H9 (cell line): ENCODE measurements at regions not wholly inside any gene's neighbourhood (a gene's known extent, or its start where the extent isn't known, plus 50 kb on each side); places are given as distances from the start of the nearest gene placed in this dataset.
A peak's percentile ranks its signal among the peaks of the same experiment; 100 is the strongest.

Source experiments
- DNase-seq: peaks from one replicate; pipeline ENCODE4 v3.0.0-alpha.2; 2017
- H2AFZ ChIP-seq: one replicate; pipeline ENCODE4 v1.6.1; 2013; ENCODE audit warnings: mild to moderate bottlenecking, low read length, control low read depth, moderate library complexity
- H2AK5ac ChIP-seq: 2 replicates; pipeline ENCODE4 v1.6.1; 2013; ENCODE audit warnings: low read length, control low read depth, mixed read lengths; ENCODE audit not compliant: insufficient read length
- H2BK120ac ChIP-seq: one replicate; pipeline ENCODE4 v1.6.1; 2013; ENCODE audit warnings: low read depth, mild to moderate bottlenecking, low read length, control low read depth, inconsistent platforms; ENCODE audit not compliant: poor library complexity, severe bottlenecking
- H2BK12ac ChIP-seq: 2 replicates; pipeline ENCODE4 v1.6.1; 2013; ENCODE audit warnings: low read length, control low read depth, mixed read lengths, low read depth; ENCODE audit not compliant: insufficient read length
- H2BK15ac ChIP-seq: 2 replicates; pipeline ENCODE4 v1.6.1; 2013; ENCODE audit warnings: low read depth, low read length, control low read depth
- H2BK20ac ChIP-seq: one replicate; pipeline ENCODE4 v1.6.1; 2013; ENCODE audit warnings: low read depth, mild to moderate bottlenecking, low read length, control low read depth, inconsistent platforms; ENCODE audit not compliant: poor library complexity, severe bottlenecking
- H2BK5ac ChIP-seq: 2 replicates; pipeline ENCODE4 v1.6.1; 2013; ENCODE audit warnings: low read length, control low read depth, mixed read lengths; ENCODE audit not compliant: insufficient read length
- H3K14ac ChIP-seq: 2 replicates; pipeline ENCODE4 v1.6.1; 2013; ENCODE audit warnings: low read length, control low read depth; ENCODE audit not compliant: insufficient read depth
- H3K18ac ChIP-seq: 2 replicates; pipeline ENCODE4 v1.6.1; 2013; ENCODE audit warnings: low read depth, mild to moderate bottlenecking, mixed read lengths, low read length, control low read depth; ENCODE audit not compliant: insufficient read length
- H3K23ac ChIP-seq: 2 replicates; pipeline ENCODE4 v1.6.1; 2013; ENCODE audit warnings: low read length, control low read depth, mixed read lengths, low read depth; ENCODE audit not compliant: insufficient read length
- H3K23me2 ChIP-seq: 2 replicates; pipeline ENCODE4 v1.6.1; 2013; ENCODE audit warnings: low read depth, mild to moderate bottlenecking, mixed read lengths, low read length, control low read depth; ENCODE audit not compliant: insufficient read length, poor library complexity, severe bottlenecking
- H3K27ac ChIP-seq: 2 replicates; pipeline ENCODE4 v1.5.1; 2013; ENCODE audit warnings: low read length, control low read depth, mixed read lengths, low read depth; ENCODE audit not compliant: insufficient read length
- H3K27me3 ChIP-seq: 2 replicates; pipeline ENCODE4 v1.6.1; 2013; ENCODE audit warnings: low read length, control low read depth, inconsistent platforms; ENCODE audit not compliant: insufficient read depth
- H3K4ac ChIP-seq: 2 replicates; pipeline ENCODE4 v1.6.1; 2013; ENCODE audit warnings: low read depth, mild to moderate bottlenecking, control low read depth, inconsistent platforms, low read length, moderate library complexity
- H3K4me1 ChIP-seq: 2 replicates; pipeline ENCODE4 v1.6.1; 2013; ENCODE audit warnings: low read length, control low read depth, inconsistent platforms; ENCODE audit not compliant: insufficient read depth
- H3K4me2 ChIP-seq: 2 replicates; pipeline ENCODE4 v1.6.1; 2013; ENCODE audit warnings: low read length, control low read depth, mixed read lengths; ENCODE audit not compliant: insufficient read length, insufficient read depth
- H3K56ac ChIP-seq: 2 replicates; pipeline ENCODE4 v1.6.1; 2013; ENCODE audit warnings: low read depth, mild to moderate bottlenecking, mixed read lengths, low read length, control low read depth; ENCODE audit not compliant: insufficient read length
- H3K79me1 ChIP-seq: 2 replicates; pipeline ENCODE4 v1.6.1; 2013; ENCODE audit warnings: low read depth, mild to moderate bottlenecking, moderate library complexity, low read length, control low read depth, inconsistent platforms; ENCODE audit not compliant: insufficient read depth, poor library complexity, severe bottlenecking
- H3K79me2 ChIP-seq: 2 replicates; pipeline ENCODE4 v1.6.1; 2013; ENCODE audit warnings: low read length, control low read depth, inconsistent platforms; ENCODE audit not compliant: insufficient read depth
- H3K9ac ChIP-seq: 2 replicates; pipeline ENCODE4 v1.6.1; 2013; ENCODE audit warnings: low read length, control low read depth, mixed read lengths; ENCODE audit not compliant: insufficient read length; ENCODE audit errors: extremely low read depth
- H3K9me3 ChIP-seq: one replicate; pipeline ENCODE4 v1.6.1; 2013; ENCODE audit warnings: low read depth, low read length, inconsistent platforms; ENCODE audit not compliant: control insufficient read depth
- H3T11ph ChIP-seq: one replicate; pipeline ENCODE4 v1.6.1; 2013; ENCODE audit warnings: mild to moderate bottlenecking, low read length, control low read depth, inconsistent platforms
- H4K20me1 ChIP-seq: one replicate; pipeline ENCODE4 v1.6.1; 2013; ENCODE audit not compliant: control insufficient read depth, insufficient read length, insufficient read depth
- H4K5ac ChIP-seq: 2 replicates; pipeline ENCODE4 v1.6.1; 2013; ENCODE audit warnings: low read depth, mild to moderate bottlenecking, mixed read lengths, low read length, control low read depth; ENCODE audit not compliant: insufficient read length
- H4K8ac ChIP-seq: replicated peaks from 2 replicates; pipeline ENCODE4 v1.6.1; 2013; ENCODE audit warnings: low read length, control low read depth, mixed read lengths, low read depth; ENCODE audit not compliant: insufficient read length
- H4K91ac ChIP-seq: 2 replicates; pipeline ENCODE4 v1.6.1; 2013; ENCODE audit warnings: low read depth, mild to moderate bottlenecking, moderate library complexity, mixed read lengths, low read length, control low read depth; ENCODE audit not compliant: insufficient read length
- H3K27ac Mint-ChIP-seq, 3 experiments: 2 replicates in 2 of 3; 3 replicates in 1 of 3; pipeline ENCODE4 v1.8.0; 2020 to 2021; ENCODE audit warnings: mixed read lengths in 3 of 3, mild to moderate bottlenecking in 1 of 3, moderate library complexity in 1 of 3
- H3K27me3 Mint-ChIP-seq: 2 replicates; pipeline ENCODE4 v1.8.0; 2021; ENCODE audit warnings: low read depth, mild to moderate bottlenecking, moderate library complexity, mixed read lengths
- H3K36me3 Mint-ChIP-seq, 3 experiments: 2 replicates in 2 of 3; 3 replicates in 1 of 3; pipeline ENCODE4 v1.8.0; 2020 to 2021; ENCODE audit warnings: low read depth in 3 of 3, mixed read lengths in 3 of 3; ENCODE audit not compliant: insufficient read depth in 1 of 3
- H3K4me1 Mint-ChIP-seq, 2 experiments: 2 replicates each; pipeline ENCODE4 v1.8.0; 2020; ENCODE audit warnings: mixed read lengths in 2 of 2
- H3K4me3 Mint-ChIP-seq, 2 experiments: 2 replicates in 1 of 2; 3 replicates in 1 of 2; pipeline ENCODE4 v1.8.0; 2020 to 2021; ENCODE audit warnings: mild to moderate bottlenecking in 2 of 2, mixed read lengths in 2 of 2, moderate library complexity in 1 of 2
- H3K9me3 Mint-ChIP-seq, 2 experiments: 2 replicates in 1 of 2; 3 replicates in 1 of 2; pipeline ENCODE4 v1.8.0; 2020; ENCODE audit warnings: mild to moderate bottlenecking in 2 of 2, mixed read lengths in 2 of 2, moderate library complexity in 1 of 2
- WGBS: extraction: QIAGEN DNeasy Blood & Tissue Kit; methylation state at CpG from one replicate; pipeline ENCODE4 v1.1.7; 2013; ENCODE audit warnings: missing lambda C conversion rate, low lambda C conversion rate, mixed read lengths; ENCODE audit not compliant: insufficient read length; ENCODE audit errors: extremely low coverage; 5-methylcytosine and 5-hydroxymethylcytosine counted together
- TF ChIP-seq, protein P1 (sequence below): fragments of 200-600 bp; sonication (generic); conservative IDR thresholded peaks from 3 replicates; pipeline ENCODE4 v1.8.0; 2021; ENCODE audit warnings: antibody characterized with exemption, mild to moderate bottlenecking

- no peaks in the 10 kb centered on the region for H3K79me2 ChIP-seq
- no peaks in the 10 kb centered on the region for H4K20me1 ChIP-seq
- no peak overlapping the region for H2BK15ac ChIP-seq
- Mint-ChIP-seq H3K27ac (peak overlapping the region in 1 of 3 experiments; percentile 44; a peak in 1 of 7 replicates), H3K4me3 (no peak overlapping the region), H3K9me3 (no peaks in the 10 kb centered on the region), H3K27me3 (no peaks in the 10 kb centered on the region; the same call in 1 of the 2 replicates), H3K36me3 (no peaks in the 10 kb centered on the region; a peak in 3 of 7 replicates), H3K4me1 (peaks cover 37 to 40% of the 10 kb centered on the region in 2 experiments)
- no peak overlapping the region for H2BK12ac ChIP-seq
- H3T11ph ChIP-seq: no peak overlapping the region
- no peak overlapping the region for H2BK5ac ChIP-seq
- WGBS: no CpG with 5 or more reads among the region's 7 CpGs
- no peak overlapping the region for H3K56ac ChIP-seq
- no peak overlapping the region for H4K91ac ChIP-seq
- no peak overlapping the region for H3K4ac ChIP-seq
- H3K18ac ChIP-seq: no peak overlapping the region
- no peaks in the 10 kb centered on the region for H3K79me1 ChIP-seq
- H3K4me2 ChIP-seq: no peak overlapping the region
- H3K9ac ChIP-seq: no peak overlapping the region
- H4K8ac ChIP-seq: no peak overlapping the region
- H2BK120ac ChIP-seq: no peak overlapping the region
- H3K9me3 ChIP-seq: no peaks in the 10 kb centered on the region
- no peak overlapping the region for H3K14ac ChIP-seq
- H3K27ac ChIP-seq: no peak overlapping the region
- H2BK20ac ChIP-seq: no peak overlapping the region
- no peaks in the 10 kb centered on the region for H3K27me3 ChIP-seq
- TF ChIP-seq, protein P1, sequence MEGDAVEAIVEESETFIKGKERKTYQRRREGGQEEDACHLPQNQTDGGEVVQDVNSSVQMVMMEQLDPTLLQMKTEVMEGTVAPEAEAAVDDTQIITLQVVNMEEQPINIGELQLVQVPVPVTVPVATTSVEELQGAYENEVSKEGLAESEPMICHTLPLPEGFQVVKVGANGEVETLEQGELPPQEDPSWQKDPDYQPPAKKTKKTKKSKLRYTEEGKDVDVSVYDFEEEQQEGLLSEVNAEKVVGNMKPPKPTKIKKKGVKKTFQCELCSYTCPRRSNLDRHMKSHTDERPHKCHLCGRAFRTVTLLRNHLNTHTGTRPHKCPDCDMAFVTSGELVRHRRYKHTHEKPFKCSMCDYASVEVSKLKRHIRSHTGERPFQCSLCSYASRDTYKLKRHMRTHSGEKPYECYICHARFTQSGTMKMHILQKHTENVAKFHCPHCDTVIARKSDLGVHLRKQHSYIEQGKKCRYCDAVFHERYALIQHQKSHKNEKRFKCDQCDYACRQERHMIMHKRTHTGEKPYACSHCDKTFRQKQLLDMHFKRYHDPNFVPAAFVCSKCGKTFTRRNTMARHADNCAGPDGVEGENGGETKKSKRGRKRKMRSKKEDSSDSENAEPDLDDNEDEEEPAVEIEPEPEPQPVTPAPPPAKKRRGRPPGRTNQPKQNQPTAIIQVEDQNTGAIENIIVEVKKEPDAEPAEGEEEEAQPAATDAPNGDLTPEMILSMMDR: no peak
- DNase-seq: no peak
- no peaks in the 10 kb centered on the region for H3K23me2 ChIP-seq
- no peak overlapping the region for H2AK5ac ChIP-seq
- H4K5ac ChIP-seq: no peak overlapping the region
- H3K23ac ChIP-seq: no peak overlapping the region
- H3K4me1 ChIP-seq: peaks cover 5% of the 10 kb centered on the region
- no peak overlapping the region for H2AFZ ChIP-seq
Observed at GRCh38 chr6:155954149-155954548, 498.5 kb upstream of the NOX3 start.
